H1 (cell line): ENCODE measurements at regions not wholly inside any gene's neighbourhood (a gene's known extent, or its start where the extent isn't known, plus 50 kb on each side); places are given as distances from the start of the nearest gene placed in this dataset.

Experiments
- E2F6 ChIP-seq: IDR thresholded peaks from 2 replicates; pipeline ENCODE4 v1.6.1; 2012; ENCODE audit warnings: inconsistent platforms
- JUND ChIP-seq: IDR thresholded peaks from 2 replicates; pipeline ENCODE4 v1.6.1; 2011; ENCODE audit warnings: mild to moderate bottlenecking, improper control_type of control experiment, low read length
- SAP30 ChIP-seq: fragments of 300-600 bp; sonication (generic); IDR thresholded peaks from 2 replicates; pipeline ENCODE4 v1.7.1; 2012; ENCODE audit warnings: low read length, moderate library complexity, mild to moderate bottlenecking, inconsistent platforms; ENCODE audit not compliant: insufficient read depth, insufficient replicate concordance

GRCh38 chr9:12625844-12626243 lies 67.3 kb upstream of the TYRP1 start (continued):
- no peak for TF ChIP-seq E2F6
- TF ChIP-seq SAP30 = no peak
- TF ChIP-seq JUND = no peak
